Esophagus muscularis mucosa (tissue), 3 donors: ENCODE measurements at regions not wholly inside any gene's neighbourhood (a gene's known extent, or its start where the extent isn't known, plus 50 kb on each side); places are given as distances from the start of the nearest gene placed in this dataset.

ENCODE experiments used
- CTCF ChIP-seq, 3 experiments: fragments of 200-600 bp in 2 of 3; fragments of 450-650 bp in 1 of 3; sonication (generic) in 2 of 3; IDR thresholded peaks; one replicate each; pipeline ENCODE4 v1.5.1; 2017 to 2019; ENCODE audit warnings: antibody characterized with exemption in 3 of 3, mild to moderate bottlenecking in 2 of 3, moderate library complexity in 1 of 3
- POLR2A ChIP-seq: fragments of 450-650 bp; IDR thresholded peaks from one replicate; pipeline ENCODE4 v1.6.1; 2017; ENCODE audit warnings: antibody characterized with exemption, moderate library complexity, mild to moderate bottlenecking, low read depth

- TF ChIP-seq CTCF (IDR thresholded peaks at IDR 0.05) (no peak), POLR2A (no peak)
Measured at GRCh38 chr7:53418834-53419482, 383.5 kb downstream of the POM121L12 start.
